Testis (tissue), 2 donors: ENCODE measurements at regions not wholly inside any gene's neighbourhood (a gene's known extent, or its start where the extent isn't known, plus 50 kb on each side); places are given as distances from the start of the nearest gene placed in this dataset.

Experiments used
- POLR2A ChIP-seq: fragments of 450-650 bp; IDR thresholded peaks from one replicate; pipeline ENCODE4 v1.6.1; 2017; ENCODE audit warnings: antibody characterized with exemption, mild to moderate bottlenecking, moderate library complexity
- TF ChIP-seq, protein P1 (sequence below), 3 experiments: fragments of 450-650 bp in 2 of 3; fragments of 200-600 bp in 1 of 3; sonication (generic) in 1 of 3; IDR thresholded peaks; one replicate each; pipeline ENCODE4 v1.5.1; 2016 to 2019; ENCODE audit warnings: antibody characterized with exemption in 3 of 3, mild to moderate bottlenecking in 2 of 3, moderate library complexity in 1 of 3

GRCh38 chr2:241931084-241931975 is 61.8 kb downstream of the RTP5 start:
- TF ChIP-seq POLR2A, result no peak
- TF ChIP-seq, protein P1, sequence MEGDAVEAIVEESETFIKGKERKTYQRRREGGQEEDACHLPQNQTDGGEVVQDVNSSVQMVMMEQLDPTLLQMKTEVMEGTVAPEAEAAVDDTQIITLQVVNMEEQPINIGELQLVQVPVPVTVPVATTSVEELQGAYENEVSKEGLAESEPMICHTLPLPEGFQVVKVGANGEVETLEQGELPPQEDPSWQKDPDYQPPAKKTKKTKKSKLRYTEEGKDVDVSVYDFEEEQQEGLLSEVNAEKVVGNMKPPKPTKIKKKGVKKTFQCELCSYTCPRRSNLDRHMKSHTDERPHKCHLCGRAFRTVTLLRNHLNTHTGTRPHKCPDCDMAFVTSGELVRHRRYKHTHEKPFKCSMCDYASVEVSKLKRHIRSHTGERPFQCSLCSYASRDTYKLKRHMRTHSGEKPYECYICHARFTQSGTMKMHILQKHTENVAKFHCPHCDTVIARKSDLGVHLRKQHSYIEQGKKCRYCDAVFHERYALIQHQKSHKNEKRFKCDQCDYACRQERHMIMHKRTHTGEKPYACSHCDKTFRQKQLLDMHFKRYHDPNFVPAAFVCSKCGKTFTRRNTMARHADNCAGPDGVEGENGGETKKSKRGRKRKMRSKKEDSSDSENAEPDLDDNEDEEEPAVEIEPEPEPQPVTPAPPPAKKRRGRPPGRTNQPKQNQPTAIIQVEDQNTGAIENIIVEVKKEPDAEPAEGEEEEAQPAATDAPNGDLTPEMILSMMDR (IDR thresholded peaks at IDR 0.05), result no peak
